Posterior cingulate gyrus (tissue), 11 donors: ENCODE measurements at regions not wholly inside any gene's neighbourhood (a gene's known extent, or its start where the extent isn't known, plus 50 kb on each side); places are given as distances from the start of the nearest gene placed in this dataset.

Experiments
- DNase-seq, 10 donors: peaks; one replicate each; pipeline versions ENCODE4 v3.0.0 to v3.0.0-alpha.2; 2020 to 2021; ENCODE audit warnings: mixed read lengths in 3 of 10
- intact Hi-C: fragments of 100-400 bp; cut with DNase I; formaldehyde crosslinking; loops from one replicate; pipeline ENCODE4 v1.15.1; 2023

GRCh38 chr6:40276141-40276540 lies 311.0 kb downstream of the LRFN2 start:
- DNase-seq: no peak
- intact Hi-C loops: no loop called here

- no peak for DNase-seq
- intact Hi-C loops: no loop called here
These were observed 313.1 kb downstream of the LRFN2 start for GRCh38 chr6:40274058-40274457.

- no peak for DNase-seq
These were observed 318.6 kb downstream of the LRFN2 start for GRCh38 chr6:40268614-40269013.

GRCh38 chr6:40268166-40268565 lies 319.0 kb downstream of the LRFN2 start:
- intact Hi-C loops: no loop called here

More at GRCh38 chr6:40268614-40269013, 318.6 kb downstream of the LRFN2 start:
- intact Hi-C loops: no loop called here

GRCh38 chr6:40265615-40266014 lies 321.5 kb downstream of the LRFN2 start:
- intact Hi-C loops: no loop called here
- DNase-seq: no peak

More at GRCh38 chr6:40268166-40268565, 319.0 kb downstream of the LRFN2 start:
- no peak for DNase-seq

GRCh38 chr6:40263970-40264369 lies 323.2 kb downstream of the LRFN2 start:
- intact Hi-C loops: no loop called here
- no peak for DNase-seq

GRCh38 chr6:40262363-40262762 lies 324.8 kb downstream of the LRFN2 start:
- intact Hi-C loops: no loop called here
- DNase-seq: no peak

GRCh38 chr6:40258531-40258930 lies 324.3 kb upstream of the MOCS1 start:
- no peak for DNase-seq
- intact Hi-C loops: no loop called here

GRCh38 chr6:40256831-40257230 lies 322.6 kb upstream of the MOCS1 start:
- no peak for DNase-seq
- intact Hi-C loops: no loop called here

GRCh38 chr6:40256224-40256623 lies 322.0 kb upstream of the MOCS1 start:
- intact Hi-C loops: no loop called here
- DNase-seq: no peak

GRCh38 chr6:40253420-40253819 lies 319.2 kb upstream of the MOCS1 start:
- no peak for DNase-seq
- intact Hi-C loops: no loop called here

GRCh38 chr6:40252531-40253258 lies 318.4 kb upstream of the MOCS1 start:
- DNase-seq: no peak

GRCh38 chr6:40251637-40252300 lies 317.5 kb upstream of the MOCS1 start:
- DNase-seq: no peak
- intact Hi-C loops: no loop called here

More at GRCh38 chr6:40252531-40253258, 318.4 kb upstream of the MOCS1 start:
- intact Hi-C loops: no loop called here

GRCh38 chr6:40249935-40250334 lies 315.7 kb upstream of the MOCS1 start:
- no peak for DNase-seq
- intact Hi-C loops: no loop called here

GRCh38 chr6:40247516-40248115 lies 313.4 kb upstream of the MOCS1 start:
- no peak for DNase-seq
- intact Hi-C loops: no loop called here

GRCh38 chr6:40244699-40245098 lies 310.4 kb upstream of the MOCS1 start:
- DNase-seq: no peak
- intact Hi-C loops: no loop called here

- intact Hi-C loops: no loop called here
These were observed 298.4 kb upstream of the MOCS1 start for GRCh38 chr6:40232698-40233097.

GRCh38 chr6:40227735-40228134 lies 293.5 kb upstream of the MOCS1 start:
- intact Hi-C loops: no loop called here
- DNase-seq: no peak

More at GRCh38 chr6:40232698-40233097, 298.4 kb upstream of the MOCS1 start:
- DNase-seq: no peak

GRCh38 chr6:40222354-40222753 lies 288.1 kb upstream of the MOCS1 start:
- DNase-seq: no peak
- intact Hi-C loops: no loop called here

GRCh38 chr6:40219799-40220198 lies 285.5 kb upstream of the MOCS1 start:
- DNase-seq: no peak
- intact Hi-C loops: no loop called here

- intact Hi-C loops: no loop called here
- no peak for DNase-seq
These were observed 276.4 kb upstream of the MOCS1 start for GRCh38 chr6:40210628-40211056.

- DNase-seq: no peak
- intact Hi-C loops: no loop called here
These were observed 271.5 kb upstream of the MOCS1 start for GRCh38 chr6:40205801-40206200.
